DMS153 treated with DMSO at 0.1 percent for 48 hours (cell line): ENCODE measurements at regions not wholly inside any gene's neighbourhood (a gene's known extent, or its start where the extent isn't known, plus 50 kb on each side); places are given as distances from the start of the nearest gene placed in this dataset.

Experiments used
- DNase-seq: peaks from one replicate; lab custom pipeline; 2025; ENCODE audit not compliant: unreplicated experiment; lab: John Stamatoyannopoulos, UW

DNA sequence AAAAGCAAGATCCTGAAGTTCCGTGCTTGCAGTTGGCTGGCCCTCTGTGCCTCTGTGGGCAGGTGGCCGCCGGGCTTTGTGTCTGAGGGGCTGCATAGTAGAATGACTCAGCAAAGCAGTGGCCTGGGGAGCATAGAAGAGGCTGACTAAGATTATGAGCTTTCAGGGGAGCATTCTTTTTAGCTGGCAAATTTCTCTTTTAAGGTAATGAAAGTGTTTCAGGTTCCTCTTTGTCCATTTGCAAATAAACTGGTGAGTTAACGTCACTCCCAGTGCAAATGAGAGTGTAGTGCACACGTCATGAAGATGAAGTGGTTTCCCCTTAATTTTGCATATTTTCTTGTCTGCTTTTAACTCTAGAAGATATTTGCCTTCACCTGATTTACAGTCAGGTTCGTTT is 98.6 kb downstream of the BCL2L11 start:
- no peak for DNase-seq

DNA sequence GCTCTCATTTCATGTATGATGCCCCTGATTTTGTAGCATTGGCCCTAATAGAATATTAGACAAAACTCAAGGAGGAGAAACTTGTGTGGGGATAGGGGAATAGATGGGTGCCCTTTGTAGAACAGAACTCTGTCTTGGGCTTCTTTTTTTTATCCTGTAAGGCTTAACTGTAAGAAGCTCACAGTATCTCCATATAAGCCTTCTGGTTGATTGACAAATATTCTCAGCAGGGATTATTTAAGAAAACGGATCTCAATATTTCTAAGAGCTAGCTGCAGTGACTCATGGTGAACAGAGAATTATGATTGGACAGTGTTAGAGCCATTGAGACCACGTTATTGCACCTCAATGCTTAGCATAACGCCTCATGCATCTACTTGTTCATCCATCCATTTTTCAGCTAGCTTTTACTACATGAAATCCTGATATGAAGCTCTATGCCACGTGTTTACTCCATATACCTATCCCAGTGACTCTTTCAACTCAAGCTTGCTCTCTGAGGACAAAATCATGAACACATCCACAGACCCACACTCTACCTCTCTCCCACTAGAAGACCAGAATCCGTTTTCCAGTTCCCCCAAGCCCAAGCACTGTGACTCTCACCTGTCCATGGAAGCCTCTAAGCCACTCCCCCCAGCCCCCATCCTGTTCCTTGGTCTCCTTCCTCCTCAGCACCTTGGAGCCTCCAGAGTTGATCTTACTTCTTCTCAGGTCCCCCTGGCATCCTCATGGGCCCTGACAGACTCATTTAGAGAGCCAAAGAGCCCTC is 99.2 kb downstream of the BCL2L11 start:
- DNase-seq: no peak

DNA sequence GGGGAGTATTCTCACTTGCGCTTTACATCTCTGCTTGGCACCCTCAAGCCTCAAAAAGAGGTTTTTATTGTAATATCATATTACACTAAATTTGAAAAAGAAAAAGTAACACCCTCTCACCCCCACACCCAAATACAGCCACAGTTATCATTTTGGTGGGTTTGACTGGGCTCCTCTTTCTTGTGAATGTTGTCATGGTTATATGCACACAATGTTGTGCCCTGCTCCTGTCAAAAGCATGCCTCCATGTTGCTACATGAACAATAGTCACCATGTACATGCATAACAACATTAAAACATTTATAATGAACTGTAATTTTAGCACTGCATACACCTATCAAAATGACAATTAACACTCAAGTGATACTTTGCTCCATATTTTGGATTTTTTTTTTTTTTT is 100.2 kb downstream of the BCL2L11 start:
- DNase-seq: no peak

DNA sequence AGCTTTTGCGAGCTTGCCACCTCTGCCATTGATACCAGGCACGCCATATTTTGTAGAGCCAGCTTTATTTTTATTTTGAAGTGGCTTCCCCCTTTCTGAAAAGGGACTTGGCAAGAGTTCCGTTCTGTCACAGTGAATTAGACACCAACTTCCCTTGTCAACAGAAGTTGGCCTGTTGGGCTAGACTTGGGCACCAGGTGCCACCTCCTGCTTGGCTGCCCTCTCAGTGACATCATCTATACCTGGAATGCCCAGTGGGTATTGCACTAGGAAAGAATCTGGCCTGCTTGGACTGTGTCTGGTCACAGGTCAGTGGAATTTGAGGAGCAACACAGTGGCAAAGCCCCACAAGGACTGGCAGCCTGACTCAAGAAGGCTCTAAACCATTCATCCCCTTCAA is 101.0 kb downstream of the BCL2L11 start:
- DNase-seq: no peak

DNA sequence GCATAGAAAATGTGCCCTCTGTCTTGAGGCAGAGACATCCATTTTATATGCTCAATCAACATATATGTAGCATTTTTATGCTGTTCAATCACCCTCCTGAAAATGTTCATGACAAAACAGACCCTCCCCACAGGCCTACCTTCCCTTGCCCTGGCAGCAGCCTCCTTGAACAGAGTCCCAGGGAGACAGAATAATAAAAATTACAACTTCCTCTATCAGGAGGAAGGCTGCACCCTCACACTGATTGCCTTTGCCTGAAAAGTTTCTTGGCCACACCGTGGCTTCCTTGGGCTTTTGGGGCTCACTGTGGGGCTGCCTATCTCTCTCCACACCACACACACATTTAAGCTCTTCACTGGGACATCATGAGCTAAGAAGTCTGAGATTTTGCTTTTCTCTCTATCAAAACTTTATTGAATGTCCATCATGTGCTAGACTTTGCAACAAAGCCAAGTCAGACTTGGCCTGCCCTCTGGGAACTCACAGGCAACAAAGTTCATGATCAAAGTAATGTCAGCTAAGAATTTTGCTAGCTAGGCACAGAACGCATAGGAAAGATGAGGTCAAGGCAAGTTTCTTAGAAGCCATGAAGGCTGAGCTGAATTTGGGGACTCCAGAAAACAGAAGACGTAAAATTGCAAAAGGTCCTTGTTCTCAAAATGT is 101.6 kb downstream of the BCL2L11 start:
- no peak for DNase-seq

DNA sequence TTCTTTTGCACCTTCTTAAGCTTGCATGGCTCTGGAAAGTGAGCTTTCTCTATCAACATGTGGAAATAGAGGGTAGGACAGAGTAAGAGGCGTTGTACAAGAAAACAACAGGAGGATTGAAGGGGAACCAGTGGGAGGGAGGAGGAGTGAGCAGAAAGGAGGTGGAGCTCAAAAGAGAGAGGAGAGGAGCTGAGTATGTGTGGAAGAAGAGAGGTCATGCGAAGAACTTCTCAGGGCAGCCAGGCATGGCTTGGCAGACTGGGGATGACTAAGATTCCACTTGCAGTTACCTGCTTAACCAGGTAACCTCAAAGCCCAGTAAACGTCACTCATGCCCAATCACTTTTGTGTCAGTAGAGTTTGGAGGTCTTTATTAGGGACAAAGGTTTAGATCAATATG is 105.1 kb downstream of the BCL2L11 start:
- no peak for DNase-seq

DNA sequence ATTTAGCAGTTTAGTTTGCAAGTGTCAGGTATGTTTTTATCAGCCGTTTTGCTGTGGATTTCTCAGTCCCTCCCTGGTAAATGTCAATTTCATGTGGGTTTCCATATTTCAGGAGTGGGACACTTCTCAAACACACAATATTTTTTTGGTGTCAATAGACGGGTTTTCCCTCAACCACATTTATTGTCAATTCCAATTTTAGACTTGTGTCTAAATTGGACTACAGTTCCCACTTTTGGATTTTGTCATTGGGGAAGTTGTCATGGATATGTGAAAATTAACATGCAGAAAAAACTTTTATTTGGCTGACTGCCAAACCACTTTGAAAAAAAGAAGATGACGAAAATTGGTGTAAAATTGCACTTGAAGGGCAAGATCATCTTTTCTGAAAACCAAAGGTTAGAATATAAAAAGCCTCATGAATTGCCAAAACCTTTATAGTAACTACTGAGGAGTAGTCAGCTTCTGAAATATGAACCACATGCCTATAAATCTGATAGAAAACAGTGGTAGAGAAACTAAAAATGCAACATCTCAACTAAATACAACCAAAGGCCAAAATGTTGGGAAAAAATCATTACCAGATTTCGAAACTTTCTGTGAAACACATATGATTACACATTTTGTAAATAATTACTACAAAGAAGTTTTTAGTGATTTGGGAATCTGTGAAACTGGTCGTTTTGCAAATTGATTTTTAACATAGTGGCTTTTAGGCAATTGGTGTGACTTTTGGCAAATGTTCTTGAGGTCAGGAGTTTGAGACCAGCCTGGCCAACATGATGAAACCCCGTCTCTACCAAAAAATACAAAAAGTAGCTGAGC is 106.4 kb downstream of the BCL2L11 start:
- DNase-seq: no peak

DNA sequence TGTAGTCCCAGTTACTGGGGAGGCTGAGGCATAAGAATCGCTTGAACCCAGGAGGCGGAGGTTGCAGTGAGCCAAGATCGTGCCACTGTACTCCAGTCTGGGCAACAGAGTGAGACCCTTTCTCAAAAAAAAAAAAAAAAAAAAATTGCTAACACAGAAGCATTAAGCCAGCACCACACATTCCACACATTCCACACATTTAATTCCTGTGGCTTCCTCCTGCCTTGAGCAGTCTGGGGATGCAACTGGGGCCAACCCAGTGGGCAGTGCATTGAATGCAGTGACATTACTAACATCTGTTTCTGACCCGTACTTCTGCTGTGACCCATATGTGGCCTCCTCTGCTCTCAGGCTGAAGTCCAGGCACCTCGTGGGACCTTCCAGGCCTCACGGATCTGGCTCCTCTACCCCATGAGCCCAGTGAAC is 107.0 kb downstream of the BCL2L11 start:
- no peak for DNase-seq

DNA sequence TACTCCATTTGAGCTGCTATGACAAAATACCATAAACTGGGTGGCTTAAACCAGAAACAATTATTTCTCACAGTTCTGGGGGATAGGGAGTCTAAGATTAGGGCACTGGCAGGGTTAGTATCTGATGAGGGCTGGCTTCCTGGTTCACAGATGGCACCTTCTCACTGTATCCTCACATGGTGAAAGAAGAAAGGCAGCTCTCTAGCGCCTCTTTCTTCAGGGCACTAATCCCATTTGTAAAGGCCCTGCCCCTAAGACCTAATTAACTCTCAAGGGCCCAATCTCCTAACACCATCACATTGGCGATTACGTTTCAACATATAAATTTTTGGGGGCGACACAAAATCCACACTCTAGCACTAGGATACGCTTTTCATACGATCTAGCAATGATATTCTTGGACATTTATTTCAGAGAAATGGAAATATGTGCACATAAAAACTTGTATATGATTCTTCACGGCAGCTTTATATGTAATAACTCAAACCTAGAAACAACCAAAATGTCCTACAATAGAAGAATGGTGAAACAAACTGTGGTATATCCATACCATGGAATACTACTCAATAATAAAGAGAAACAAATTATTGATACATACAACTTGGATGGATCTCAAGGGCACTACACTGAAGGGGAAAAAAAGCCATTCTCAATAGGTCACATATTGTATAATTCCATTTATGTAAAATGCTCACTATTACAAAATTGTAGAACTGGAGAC is 111.0 kb downstream of the BCL2L11 start:
- DNase-seq: no peak

DNA sequence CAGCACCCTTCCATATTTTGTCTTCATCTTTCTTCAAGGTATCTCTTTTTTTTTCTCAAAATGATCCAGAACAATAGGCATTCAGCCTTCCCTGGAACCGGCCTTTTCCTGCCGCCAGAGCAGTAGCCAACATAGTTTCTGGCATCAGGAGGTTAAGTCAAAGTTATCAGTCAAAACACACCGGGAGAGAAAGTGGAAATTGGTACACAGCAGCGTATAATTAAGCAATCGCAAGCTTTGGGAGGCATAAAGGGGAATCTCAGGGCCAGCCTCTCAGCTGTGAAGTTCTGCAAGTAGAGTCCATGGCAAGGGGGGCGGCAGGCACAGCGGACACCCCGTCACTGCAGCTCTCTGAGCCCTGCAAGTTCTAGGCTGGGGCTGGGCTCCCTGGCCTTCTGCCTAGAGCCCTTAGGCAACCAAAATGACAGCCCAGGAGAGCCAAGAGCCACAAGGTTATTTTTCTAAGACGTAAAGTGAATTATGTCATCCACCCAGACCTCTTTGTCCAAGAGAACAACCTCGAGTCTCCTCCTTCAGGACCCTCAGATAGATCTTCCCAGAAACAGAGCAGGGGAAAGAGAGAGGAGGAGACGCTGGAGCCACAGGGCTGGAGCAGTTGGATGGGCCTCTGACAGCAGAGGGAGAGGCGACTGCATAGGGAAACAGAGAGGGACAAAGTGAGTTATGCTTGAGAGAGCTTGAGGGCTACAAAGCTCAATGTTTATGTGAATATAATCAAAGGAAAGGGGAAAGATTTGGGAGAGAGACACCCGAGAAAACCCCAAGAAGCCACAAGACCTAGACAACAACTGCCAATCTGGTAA is 114.7 kb downstream of the BCL2L11 start:
- DNase-seq: no peak

DNA sequence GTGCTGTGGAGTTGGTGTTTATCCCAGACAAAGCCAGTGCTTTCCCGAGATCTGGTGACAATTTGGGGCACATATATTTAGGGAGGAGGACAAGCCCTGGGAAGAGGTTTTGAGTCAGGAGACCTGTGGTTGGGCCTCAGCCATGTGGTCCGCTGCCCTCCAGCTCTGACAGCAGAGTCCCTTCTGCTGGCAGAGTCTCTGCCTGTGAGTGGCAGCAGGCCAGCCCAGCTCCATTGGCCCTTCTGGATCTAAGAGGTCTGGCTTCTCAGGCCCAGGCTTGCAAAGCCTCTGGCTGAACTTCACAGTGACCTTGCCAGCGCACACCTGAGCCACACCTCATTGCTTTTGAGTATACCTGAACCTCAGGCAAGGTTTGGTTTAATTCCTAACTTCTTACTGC is 115.3 kb downstream of the BCL2L11 start:
- no peak for DNase-seq

DNA sequence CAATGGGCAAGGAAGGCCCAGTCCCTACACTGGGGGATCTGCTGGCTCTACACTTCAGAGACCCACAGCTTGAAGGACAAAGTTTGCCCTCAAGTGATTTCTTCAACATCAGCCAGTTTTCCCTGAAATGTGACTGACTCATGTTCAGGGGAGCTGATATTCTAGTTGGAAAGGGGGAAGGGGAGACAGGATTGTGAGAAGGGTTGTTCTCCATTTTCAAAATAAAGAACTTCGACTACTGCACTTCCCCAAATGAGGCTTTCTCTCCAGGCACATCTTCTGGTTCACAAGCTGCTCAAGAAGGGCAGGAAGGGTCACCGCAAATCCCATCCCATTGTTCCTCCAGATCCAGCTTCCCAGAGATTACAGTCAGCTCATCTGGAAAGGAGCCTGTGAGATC is 117.6 kb downstream of the BCL2L11 start:
- no peak for DNase-seq

DNA sequence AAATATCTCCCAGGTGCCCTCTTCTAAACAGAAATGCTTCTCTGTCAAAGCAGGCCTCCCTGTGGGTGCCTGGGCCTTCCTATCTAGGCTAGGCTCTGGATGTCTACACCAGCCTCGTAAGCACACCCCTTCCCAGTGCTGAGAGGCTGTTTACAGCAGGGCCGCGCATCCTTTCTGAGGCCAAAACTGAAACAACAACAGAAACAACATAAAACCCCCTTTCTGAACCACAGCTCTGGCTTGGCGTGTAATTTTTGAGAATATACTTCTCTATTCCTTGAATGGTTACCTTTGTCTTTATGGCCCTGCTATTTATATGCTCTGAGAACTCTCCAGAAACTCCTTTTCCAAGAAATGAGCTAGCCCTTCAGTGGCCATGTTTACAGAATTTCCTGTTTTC is 118.4 kb downstream of the BCL2L11 start:
- DNase-seq: no peak

DNA sequence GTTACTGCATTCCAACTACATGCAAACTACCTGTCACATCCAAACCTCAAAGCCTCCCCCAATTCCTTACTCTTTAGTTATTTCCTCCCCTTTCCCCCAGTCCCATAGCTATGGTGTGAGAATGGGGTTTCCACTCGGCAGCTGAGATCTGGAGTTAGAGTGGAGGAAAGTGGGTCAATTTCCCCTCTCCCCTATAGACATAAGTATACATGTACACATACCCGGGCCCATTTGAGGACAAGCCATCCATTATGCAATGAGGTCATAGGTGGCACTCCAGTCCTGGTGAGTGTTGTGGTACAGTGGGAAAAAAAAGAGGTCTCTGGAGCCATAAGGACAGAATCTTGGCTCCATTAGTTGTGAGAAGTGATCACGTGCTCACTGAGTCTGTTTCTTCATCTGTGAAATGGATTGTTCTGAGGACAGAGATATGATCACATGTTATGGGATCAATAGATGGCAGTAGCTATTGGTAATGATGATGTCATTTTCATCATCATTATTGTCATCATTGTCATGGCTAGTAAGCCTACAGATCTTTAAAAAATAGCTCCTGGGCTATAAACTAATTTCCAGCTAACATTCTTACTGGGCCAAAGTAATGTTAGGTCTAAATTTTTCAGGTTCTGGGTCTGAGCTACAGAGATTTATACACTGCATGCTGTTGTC is 119.0 kb downstream of the BCL2L11 start:
- no peak for DNase-seq

DNA sequence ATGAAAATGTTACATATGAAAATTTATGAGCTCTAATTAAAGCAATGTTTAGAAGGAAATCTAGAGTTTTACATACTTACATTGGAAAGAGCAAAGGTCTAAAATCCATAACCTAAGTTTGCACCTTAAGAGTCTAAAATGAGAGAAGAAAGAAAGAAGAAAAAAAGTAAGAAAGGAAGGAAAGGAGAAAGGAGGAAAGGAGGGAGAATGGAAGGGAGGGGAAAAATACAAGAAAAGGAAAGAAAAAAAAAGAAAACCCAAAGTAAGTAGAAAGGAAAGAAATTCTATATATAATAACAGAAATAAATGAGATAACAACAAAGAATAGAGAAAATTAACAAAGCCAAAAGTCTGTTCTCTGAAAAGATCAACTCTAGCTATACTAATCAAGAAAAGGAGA is 122.6 kb downstream of the BCL2L11 start:
- no peak for DNase-seq

DNA sequence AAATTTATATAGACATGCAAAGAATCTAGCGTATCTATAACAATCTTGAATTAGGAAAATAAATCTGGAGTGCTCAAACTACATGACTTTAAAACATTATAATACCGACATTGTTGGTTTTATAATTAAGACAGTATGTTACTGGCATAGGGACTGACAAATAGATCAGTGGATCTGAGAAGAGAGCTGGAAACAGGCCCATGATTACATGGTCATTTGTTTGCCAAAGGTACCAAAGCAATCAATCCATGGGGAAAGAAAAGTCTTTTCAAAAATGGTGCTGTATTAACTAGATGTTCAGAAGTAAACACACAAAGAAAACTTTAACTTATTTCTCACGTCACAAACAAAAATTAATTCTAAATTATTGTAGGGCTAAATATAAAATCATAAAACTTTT is 124.2 kb downstream of the BCL2L11 start:
- DNase-seq: no peak

DNA sequence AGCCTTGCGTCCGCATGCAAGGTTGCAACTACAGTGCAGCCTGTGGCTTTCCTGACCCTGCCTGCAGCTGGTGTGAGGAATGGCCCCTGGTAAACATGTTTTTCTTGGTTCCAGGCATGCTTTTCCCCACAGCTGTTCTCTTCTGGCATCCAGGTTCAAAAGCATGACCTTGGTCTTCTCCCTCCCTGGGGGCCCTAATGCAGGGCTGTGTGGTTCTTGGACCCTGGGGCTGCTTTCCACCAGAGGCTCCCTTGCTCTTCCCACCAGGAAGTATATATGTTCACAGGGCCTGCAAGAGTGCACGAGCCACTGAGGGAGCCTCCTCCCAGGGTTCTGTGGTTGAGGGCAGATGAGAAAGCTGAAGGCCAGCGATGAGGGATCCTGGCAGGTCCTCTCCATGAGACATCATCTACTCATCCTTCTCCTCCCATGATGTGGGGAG is 125.9 kb downstream of the BCL2L11 start:
- DNase-seq: no peak

DNA sequence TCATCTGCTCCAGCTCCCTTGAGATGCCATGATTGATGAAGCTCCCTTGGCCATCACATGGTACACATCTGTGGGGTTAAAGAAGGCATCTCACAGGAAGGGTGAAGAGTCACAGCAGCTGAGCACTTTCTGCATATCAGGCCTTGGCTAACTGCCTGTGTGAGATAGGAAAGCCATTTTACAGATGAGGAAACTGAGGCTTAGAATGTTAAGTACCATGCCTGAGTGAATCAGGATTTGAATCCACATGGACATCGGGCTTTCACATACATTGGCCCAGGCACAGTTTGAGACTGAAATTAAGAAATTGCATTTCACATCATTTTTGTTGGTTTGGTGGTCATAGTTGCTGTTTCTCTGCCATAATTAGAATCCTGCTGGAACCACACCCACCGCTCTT is 126.8 kb downstream of the BCL2L11 start:
- no peak for DNase-seq

DNA sequence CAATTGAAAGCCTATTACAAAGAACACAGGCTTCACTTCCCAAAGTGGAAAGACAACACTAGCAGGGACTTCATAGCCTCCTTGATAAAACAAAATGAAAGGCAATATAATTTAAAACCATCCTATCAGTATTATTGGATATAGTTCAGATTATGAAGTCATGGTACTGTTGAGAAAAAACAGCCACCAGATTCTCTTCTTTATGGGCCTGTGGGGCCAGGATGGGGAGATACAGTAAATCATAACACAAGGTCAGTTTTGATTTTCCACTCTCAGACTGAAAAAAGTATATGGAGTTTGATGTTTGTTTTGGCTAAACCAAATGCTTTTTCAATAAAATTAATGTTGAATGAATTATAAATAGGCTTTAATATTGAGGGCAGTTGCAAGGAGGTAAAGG is 129.1 kb downstream of the BCL2L11 start:
- no peak for DNase-seq
